ENCODE measurements at regions not wholly inside any gene's neighbourhood (a gene's known extent, or its start where the extent isn't known, plus 50 kb on each side); places are given as distances from the start of the nearest gene placed in this dataset.

DNA sequence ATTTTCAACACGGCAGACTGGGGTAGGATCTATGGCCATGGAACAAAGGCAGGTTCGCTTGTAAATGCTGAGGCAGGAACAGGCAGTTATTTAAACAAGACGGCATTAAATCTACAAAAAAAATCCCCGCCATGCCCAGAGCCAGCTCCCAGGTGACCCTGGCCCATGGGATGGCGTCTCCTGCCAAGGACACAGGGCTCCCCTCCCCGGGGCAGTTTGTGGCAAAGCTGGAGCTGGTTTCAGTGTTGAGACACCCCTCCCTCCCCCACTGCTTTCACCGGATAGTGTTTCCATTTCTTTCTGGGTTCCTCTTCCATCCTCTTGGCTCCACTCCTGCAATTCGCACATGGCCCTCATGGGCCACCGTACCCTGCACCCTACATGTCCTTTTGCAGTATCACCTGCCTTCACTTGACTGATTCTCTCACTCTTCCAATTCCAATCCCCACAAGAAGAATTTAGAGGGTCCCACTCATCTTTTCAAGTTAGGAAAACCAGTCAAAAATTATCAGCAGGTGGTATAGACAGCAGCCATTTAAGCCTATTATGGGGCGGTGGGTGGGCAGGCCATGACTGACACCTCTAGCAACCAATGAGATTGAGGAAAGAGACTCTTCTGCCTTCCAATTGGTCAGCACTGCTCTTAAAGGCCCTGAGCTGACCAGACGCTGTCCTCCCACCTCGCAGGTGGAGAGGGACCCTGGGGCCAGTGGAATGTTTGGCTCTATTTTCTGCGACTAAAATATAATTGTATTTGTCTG, 52.0 kb downstream of the OLIG1 start:
- in situ Hi-C loops (cut with MboI; ENCODE audit: low pct_unique_long_range_greater_than_20kb, low sequenced_read_pairs, unreplicated experiment), result no loop called here
- TF ChIP-seq, protein P1, sequence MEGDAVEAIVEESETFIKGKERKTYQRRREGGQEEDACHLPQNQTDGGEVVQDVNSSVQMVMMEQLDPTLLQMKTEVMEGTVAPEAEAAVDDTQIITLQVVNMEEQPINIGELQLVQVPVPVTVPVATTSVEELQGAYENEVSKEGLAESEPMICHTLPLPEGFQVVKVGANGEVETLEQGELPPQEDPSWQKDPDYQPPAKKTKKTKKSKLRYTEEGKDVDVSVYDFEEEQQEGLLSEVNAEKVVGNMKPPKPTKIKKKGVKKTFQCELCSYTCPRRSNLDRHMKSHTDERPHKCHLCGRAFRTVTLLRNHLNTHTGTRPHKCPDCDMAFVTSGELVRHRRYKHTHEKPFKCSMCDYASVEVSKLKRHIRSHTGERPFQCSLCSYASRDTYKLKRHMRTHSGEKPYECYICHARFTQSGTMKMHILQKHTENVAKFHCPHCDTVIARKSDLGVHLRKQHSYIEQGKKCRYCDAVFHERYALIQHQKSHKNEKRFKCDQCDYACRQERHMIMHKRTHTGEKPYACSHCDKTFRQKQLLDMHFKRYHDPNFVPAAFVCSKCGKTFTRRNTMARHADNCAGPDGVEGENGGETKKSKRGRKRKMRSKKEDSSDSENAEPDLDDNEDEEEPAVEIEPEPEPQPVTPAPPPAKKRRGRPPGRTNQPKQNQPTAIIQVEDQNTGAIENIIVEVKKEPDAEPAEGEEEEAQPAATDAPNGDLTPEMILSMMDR (IDR thresholded peaks at IDR 0.05; ENCODE audit: extremely low read depth, insufficient read depth, missing control alignments), result no peak
- DNase-seq (ENCODE audit: low spot score), result no peak

DNA sequence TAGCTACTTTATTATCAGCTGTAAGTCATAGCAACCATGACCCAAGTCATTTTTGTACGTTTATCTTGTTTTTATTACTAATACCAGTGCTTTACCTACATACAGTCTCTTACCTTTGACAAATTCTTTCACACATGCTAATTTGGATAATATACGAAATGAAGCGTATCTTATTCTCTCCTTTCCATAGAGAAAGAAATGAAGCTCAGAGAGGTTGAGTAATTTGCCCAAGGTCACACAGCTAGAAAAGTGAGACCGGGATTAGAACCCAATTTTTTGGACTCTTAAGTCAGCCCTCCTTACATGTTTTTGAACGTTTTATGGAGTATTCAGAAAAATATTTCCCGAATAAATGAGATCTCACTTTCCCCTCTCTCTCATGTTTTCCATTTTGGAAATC, 52.6 kb downstream of the OLIG1 start:
- in situ Hi-C loops (cut with MboI; ENCODE audit: low pct_unique_long_range_greater_than_20kb, low sequenced_read_pairs, unreplicated experiment), result no loop called here
- DNase-seq (ENCODE audit: low spot score), result no peak
- TF ChIP-seq, protein P1 (IDR thresholded peaks at IDR 0.05; ENCODE audit: extremely low read depth, insufficient read depth, missing control alignments), result no peak

DNA sequence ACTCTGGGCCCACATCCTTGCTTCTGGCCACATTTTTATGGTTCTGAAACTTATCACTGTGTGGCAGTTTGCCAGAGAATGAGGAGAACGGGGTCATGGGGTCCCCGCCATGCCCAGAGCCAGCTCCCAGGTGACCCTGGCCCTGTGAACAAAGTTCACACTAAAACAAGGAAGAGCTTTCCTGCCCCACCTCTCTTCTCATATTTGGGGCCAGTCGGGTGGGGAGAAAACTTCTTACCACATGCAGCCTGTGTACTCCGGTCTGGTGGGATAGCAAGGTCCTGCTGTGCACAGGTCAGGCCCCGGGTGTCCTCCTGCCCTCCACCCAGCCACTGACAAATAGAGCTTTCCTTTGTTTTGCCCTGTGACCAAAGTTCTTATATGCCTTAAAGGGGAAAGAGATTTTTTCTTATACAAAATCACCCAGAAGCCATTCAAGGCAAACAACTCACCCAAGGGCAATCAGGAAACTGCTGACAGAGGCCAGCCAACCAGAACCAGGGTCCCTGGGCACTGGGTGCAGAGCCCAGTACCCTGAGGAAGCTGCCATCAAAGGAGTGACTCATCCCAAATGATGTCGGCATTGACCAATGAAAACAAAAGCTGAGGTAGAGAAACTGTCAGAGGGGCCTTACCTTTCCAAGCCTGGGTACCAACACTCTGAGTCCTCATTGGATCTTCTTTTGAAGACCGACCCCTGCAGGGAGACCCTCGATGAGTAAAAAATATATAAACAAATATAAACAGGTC, 53.6 kb downstream of the OLIG1 start:
- DNase-seq (ENCODE audit: low spot score), result no peak
- TF ChIP-seq, protein P1 (IDR thresholded peaks at IDR 0.05; ENCODE audit: extremely low read depth, insufficient read depth, missing control alignments), result no peak
- in situ Hi-C loops (cut with MboI; ENCODE audit: low pct_unique_long_range_greater_than_20kb, low sequenced_read_pairs, unreplicated experiment), result no loop called here

DNA sequence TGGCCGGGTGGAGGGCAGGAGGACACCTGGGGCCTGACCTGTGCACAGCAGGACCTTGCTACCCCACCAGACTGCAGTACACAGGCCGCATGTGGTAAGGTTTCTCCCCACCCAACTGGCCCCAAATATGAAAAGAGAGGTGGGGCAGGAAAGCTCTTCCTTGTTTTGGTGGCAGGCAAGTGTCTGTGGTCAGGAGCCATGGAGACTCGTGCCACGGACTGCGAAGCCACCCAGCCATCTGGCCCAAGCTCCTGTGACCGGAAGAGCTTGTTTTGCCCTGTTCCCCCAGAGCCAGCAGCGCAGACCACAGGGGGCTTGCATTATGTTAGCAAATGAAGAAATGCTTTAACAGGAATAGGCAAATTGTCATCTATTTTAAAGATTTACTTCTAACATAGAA, 54.9 kb downstream of the OLIG1 start:
- in situ Hi-C loops (cut with MboI; ENCODE audit: low pct_unique_long_range_greater_than_20kb, low sequenced_read_pairs, unreplicated experiment), result no loop called here
- no peak for DNase-seq (ENCODE audit: low spot score)

DNA sequence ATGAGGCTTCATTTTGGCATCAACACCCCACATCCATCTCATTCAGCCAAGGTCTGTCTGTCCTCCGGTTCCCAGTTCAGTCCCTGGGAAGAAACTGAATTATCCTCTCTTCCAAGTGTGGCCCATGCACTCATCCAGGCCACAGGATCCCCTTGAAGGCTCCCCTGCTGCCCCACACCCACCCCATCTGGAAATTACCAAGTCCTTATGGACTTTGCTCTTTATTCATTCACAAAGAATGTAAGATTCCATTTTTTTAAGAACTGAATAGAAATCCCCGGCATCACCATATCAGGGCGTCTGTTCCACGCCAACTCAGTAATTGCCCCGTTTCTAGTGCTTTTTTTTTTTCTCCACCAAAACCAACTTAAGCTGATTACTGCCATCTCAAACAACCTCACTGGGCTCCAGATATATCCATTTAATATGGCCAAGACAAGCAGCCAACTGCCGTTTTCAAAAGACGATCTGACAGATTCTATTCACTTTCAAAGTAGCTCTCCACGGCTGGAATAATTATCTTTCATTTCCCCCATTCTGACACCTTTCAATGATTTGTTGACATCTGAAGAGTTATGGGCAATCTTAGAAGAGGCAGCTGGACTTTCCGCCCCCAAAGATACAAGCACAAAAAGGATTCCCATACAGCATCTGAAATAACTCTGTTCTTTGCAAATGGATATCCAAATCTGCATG, 55.9 kb downstream of the OLIG1 start:
- in situ Hi-C loops (cut with MboI; ENCODE audit: low pct_unique_long_range_greater_than_20kb, low sequenced_read_pairs, unreplicated experiment), result no loop called here
- TF ChIP-seq, protein P1 (IDR thresholded peaks at IDR 0.05; ENCODE audit: extremely low read depth, insufficient read depth, missing control alignments), result no peak

More for the DNA sequence above, 54.9 kb downstream of the OLIG1 start:
- TF ChIP-seq, protein P1 (IDR thresholded peaks at IDR 0.05; ENCODE audit: extremely low read depth, insufficient read depth, missing control alignments), result no peak

DNA sequence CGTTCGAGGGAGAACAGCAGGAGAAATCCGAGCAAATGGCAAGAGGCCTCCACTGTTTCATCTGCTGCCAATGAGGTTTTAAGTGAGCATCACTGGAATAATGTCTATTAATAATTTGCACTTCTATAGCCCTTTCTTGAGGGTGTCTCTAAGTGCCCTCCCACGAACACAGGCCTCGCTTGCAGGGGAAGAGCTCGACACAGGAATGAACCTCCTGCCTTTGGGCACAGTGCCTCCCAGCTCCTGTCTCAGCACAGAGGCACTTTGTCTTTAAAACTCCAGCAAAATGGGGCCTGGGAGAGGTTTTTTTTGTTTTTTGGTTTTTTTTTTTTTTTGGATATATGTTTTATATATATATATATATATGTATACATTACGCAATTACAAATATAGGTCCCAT, 56.6 kb downstream of the OLIG1 start:
- no peak for DNase-seq (ENCODE audit: low spot score)
- in situ Hi-C loops (cut with MboI; ENCODE audit: low pct_unique_long_range_greater_than_20kb, low sequenced_read_pairs, unreplicated experiment), result no loop called here
- TF ChIP-seq, protein P1 (IDR thresholded peaks at IDR 0.05; ENCODE audit: extremely low read depth, insufficient read depth, missing control alignments), result no peak

More for the DNA sequence above, 55.9 kb downstream of the OLIG1 start:
- no peak for DNase-seq (ENCODE audit: low spot score)
